ENCODE measurements at regions not wholly inside any gene's neighbourhood (a gene's known extent, or its start where the extent isn't known, plus 50 kb on each side); places are given as distances from the start of the nearest gene placed in this dataset.

- no peak for ATAC-seq
- TF ChIP-seq CTCF (IDR thresholded peaks at IDR 0.05) = no peak
- Histone ChIP-seq H3K9me3 (no peaks in the 10 kb centered on the region), H3K4me3 (no peak overlapping the region), H3K27ac (no peak overlapping the region), H3K27me3 (ENCODE audit: insufficient read depth in 3 of 3, low read length in 2 of 3) (no peaks in the 10 kb centered on the region), H3K36me3 (ENCODE audit: insufficient read depth in 1 of 2, low read depth in 1 of 2) (no peaks in the 10 kb centered on the region), H3K4me1 (no peaks in the 10 kb centered on the region)
- intact Hi-C loops (cut with DNase I) = no loop called here
- no peak for DNase-seq
These were observed 384.5 kb downstream of the EMP1 start for GRCh38 chr12:13581031-13581430.

DNA sequence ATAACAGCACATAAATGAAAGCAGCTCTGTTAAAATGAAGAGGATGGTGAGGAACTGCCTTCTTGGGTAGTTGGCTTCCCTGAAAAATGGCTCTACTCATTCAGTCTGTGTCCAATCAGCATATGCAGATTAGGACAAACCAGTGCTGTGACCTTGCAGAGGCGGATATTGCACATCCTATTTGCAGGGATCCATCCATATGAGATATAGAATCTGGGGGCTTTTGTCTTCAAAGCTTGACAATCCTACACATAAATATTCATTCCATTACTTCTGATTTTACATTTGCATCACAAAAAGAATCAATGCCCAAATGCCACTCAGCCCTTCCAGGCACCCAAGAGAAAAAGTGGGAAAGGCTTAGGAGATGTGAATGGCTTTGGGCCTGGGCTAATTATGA lies 383.7 kb downstream of the EMP1 start:
- 92 to 96% (median 94%) methylated on average over 1 of the region's 1 CpG for WGBS, 3 donors
- Histone ChIP-seq H3K9me3 (no peaks in the 10 kb centered on the region), H3K27me3 (ENCODE audit: insufficient read depth in 3 of 3, low read length in 2 of 3) (no peaks in the 10 kb centered on the region), H3K27ac (no peak overlapping the region), H3K4me3 (no peak overlapping the region), H3K36me3 (ENCODE audit: insufficient read depth in 1 of 2, low read depth in 1 of 2) (no peaks in the 10 kb centered on the region), H3K4me1 (no peaks in the 10 kb centered on the region)
- ATAC-seq = no peak
- DNase-seq = no peak
- intact Hi-C loops (cut with DNase I) = no loop called here
- TF ChIP-seq CTCF (IDR thresholded peaks at IDR 0.05) = no peak

GRCh38 chr12:13576935-13577500 lies 380.5 kb downstream of the EMP1 start:
- Histone ChIP-seq H3K4me3 (no peak overlapping the region), H3K36me3 (ENCODE audit: insufficient read depth in 1 of 2, low read depth in 1 of 2) (no peaks in the 10 kb centered on the region), H3K27ac (no peak overlapping the region), H3K27me3 (ENCODE audit: insufficient read depth in 3 of 3, low read length in 2 of 3) (no peaks in the 10 kb centered on the region), H3K9me3 (no peaks in the 10 kb centered on the region), H3K4me1 (no peaks in the 10 kb centered on the region)
- DNase-seq (no peak), ATAC-seq (no peak)
- WGBS, 3 donors = 85 to 89% (median 86%) methylated on average over 3 of the region's 3 CpGs
- intact Hi-C loops (cut with DNase I) = no loop called here
- no peak for TF ChIP-seq CTCF (IDR thresholded peaks at IDR 0.05)

- Histone ChIP-seq H3K4me3 (no peak overlapping the region), H3K4me1 (no peaks in the 10 kb centered on the region), H3K9me3 (no peaks in the 10 kb centered on the region), H3K27ac (no peak overlapping the region), H3K27me3 (ENCODE audit: insufficient read depth in 3 of 3, low read length in 2 of 3) (no peaks in the 10 kb centered on the region), H3K36me3 (ENCODE audit: insufficient read depth in 1 of 2, low read depth in 1 of 2) (no peaks in the 10 kb centered on the region)
- intact Hi-C loops (cut with DNase I) = no loop called here
- no peak for ATAC-seq
- DNase-seq = no peak
- whole genome bisulfite sequencing, 3 donors = 45 to 73% (median 52%) methylated on average over 3 of the region's 3 CpGs
- no peak for TF ChIP-seq CTCF (IDR thresholded peaks at IDR 0.05)
These were observed 377.3 kb downstream of the EMP1 start for GRCh38 chr12:13573698-13574321.

- WGBS, 3 donors = 77 to 98% (median 80%) methylated on average over 2 of the region's 2 CpGs
- Histone ChIP-seq H3K36me3 (ENCODE audit: insufficient read depth in 1 of 2, low read depth in 1 of 2) (no peaks in the 10 kb centered on the region), H3K4me1 (no peaks in the 10 kb centered on the region), H3K9me3 (no peaks in the 10 kb centered on the region), H3K27ac (no peak overlapping the region), H3K4me3 (no peak overlapping the region), H3K27me3 (ENCODE audit: insufficient read depth in 3 of 3, low read length in 2 of 3) (no peaks in the 10 kb centered on the region)
- DNase-seq (no peak), ATAC-seq (no peak)
- intact Hi-C loops (cut with DNase I) = no loop called here
- TF ChIP-seq CTCF (IDR thresholded peaks at IDR 0.05) = no peak
These were observed 374.5 kb downstream of the EMP1 start for GRCh38 chr12:13571035-13571434.
